GM23248 (cell line): ENCODE measurements at regions not wholly inside any gene's neighbourhood (a gene's known extent, or its start where the extent isn't known, plus 50 kb on each side); places are given as distances from the start of the nearest gene placed in this dataset.

Source experiments
- DNase-seq: peaks from one replicate; pipeline ENCODE4 v3.0.0-alpha.2; 2015
- H2AFZ ChIP-seq: fragments of 200-600 bp; sonication (generic); 2 replicates; pipeline ENCODE4 v1.6.1; 2016; ENCODE audit warnings: antibody characterized with exemption
- H3F3A ChIP-seq: fragments of 200-600 bp; sonication (generic); 2 replicates; pipeline ENCODE4 v1.6.1; 2016; ENCODE audit warnings: mild to moderate bottlenecking, antibody characterized with exemption, mixed run types; ENCODE audit not compliant: insufficient read depth
- H3K27ac ChIP-seq: fragments of 200-600 bp; sonication (generic); 2 replicates; pipeline ENCODE4 v1.5.1; 2016; ENCODE audit warnings: mild to moderate bottlenecking
- H3K27me3 ChIP-seq: fragments of 200-600 bp; sonication (generic); replicated peaks from 2 replicates; pipeline ENCODE4 v1.6.1; 2016; ENCODE audit warnings: mild to moderate bottlenecking; ENCODE audit not compliant: insufficient read depth
- H3K36me3 ChIP-seq: fragments of 200-600 bp; sonication (generic); 2 replicates; pipeline ENCODE4 v1.6.1; 2016; ENCODE audit warnings: low read depth, mild to moderate bottlenecking
- H3K4me1 ChIP-seq: fragments of 200-600 bp; sonication (generic); 2 replicates; pipeline ENCODE4 v1.6.1; 2016; ENCODE audit warnings: mild to moderate bottlenecking; ENCODE audit not compliant: insufficient read depth
- H3K4me2 ChIP-seq: fragments of 200-600 bp; sonication (generic); one replicate; pipeline ENCODE4 v1.6.1; 2016; ENCODE audit warnings: mild to moderate bottlenecking; ENCODE audit not compliant: unreplicated experiment
- H3K4me3 ChIP-seq: fragments of 200-600 bp; sonication (generic); 2 replicates; pipeline ENCODE4 v1.5.1; 2016; ENCODE audit warnings: mild to moderate bottlenecking
- H3K79me2 ChIP-seq: fragments of 200-600 bp; sonication (generic); 2 replicates; pipeline ENCODE4 v1.6.1; 2016; ENCODE audit warnings: mild to moderate bottlenecking; ENCODE audit not compliant: insufficient read depth
- H3K9ac ChIP-seq: fragments of 200-600 bp; sonication (generic); 2 replicates; pipeline ENCODE4 v1.6.1; 2016; ENCODE audit warnings: mild to moderate bottlenecking
- H3K9me2 ChIP-seq: fragments of 200-600 bp; sonication (generic); 2 replicates; pipeline ENCODE4 v1.6.1; 2016; ENCODE audit warnings: mixed run types, mild to moderate bottlenecking, moderate library complexity; ENCODE audit not compliant: insufficient read depth
- H3K9me3 ChIP-seq: fragments of 200-600 bp; sonication (generic); one replicate; pipeline ENCODE4 v1.6.1; 2017; ENCODE audit warnings: low read depth
- H4K20me1 ChIP-seq: fragments of 200-600 bp; sonication (generic); 2 replicates; pipeline ENCODE4 v1.6.0; 2016; ENCODE audit not compliant: insufficient read depth
- EZH2 ChIP-seq: fragments of 200-600 bp; sonication (generic); IDR thresholded peaks from 2 replicates; pipeline ENCODE4 v1.6.1; 2018; ENCODE audit warnings: antibody characterized with exemption, mild to moderate bottlenecking; ENCODE audit not compliant: insufficient read depth, poor library complexity, severe bottlenecking
- EZH2phosphoT487 ChIP-seq: fragments of 200-600 bp; sonication (generic); IDR thresholded peaks from 2 replicates; pipeline ENCODE4 v1.6.1; 2018; ENCODE audit warnings: antibody characterized with exemption, moderate library complexity, mild to moderate bottlenecking, low read depth; ENCODE audit not compliant: insufficient read depth
- WGBS, 2 experiments: methylation state at CpG; one replicate each; pipeline ENCODE4 v1.1.6; 2015 to 2017; ENCODE audit warnings: low lambda C conversion rate in 2 of 2, low coverage in 1 of 2; ENCODE audit errors: missing lambda C conversion rate in 2 of 2; 5-methylcytosine and 5-hydroxymethylcytosine counted together
- in situ Hi-C: fragments of 300-500 bp; cut with MboI; formaldehyde crosslinking; loops from 2 replicates; pipeline ENCODE4 v1.15.0; 2020

DNA sequence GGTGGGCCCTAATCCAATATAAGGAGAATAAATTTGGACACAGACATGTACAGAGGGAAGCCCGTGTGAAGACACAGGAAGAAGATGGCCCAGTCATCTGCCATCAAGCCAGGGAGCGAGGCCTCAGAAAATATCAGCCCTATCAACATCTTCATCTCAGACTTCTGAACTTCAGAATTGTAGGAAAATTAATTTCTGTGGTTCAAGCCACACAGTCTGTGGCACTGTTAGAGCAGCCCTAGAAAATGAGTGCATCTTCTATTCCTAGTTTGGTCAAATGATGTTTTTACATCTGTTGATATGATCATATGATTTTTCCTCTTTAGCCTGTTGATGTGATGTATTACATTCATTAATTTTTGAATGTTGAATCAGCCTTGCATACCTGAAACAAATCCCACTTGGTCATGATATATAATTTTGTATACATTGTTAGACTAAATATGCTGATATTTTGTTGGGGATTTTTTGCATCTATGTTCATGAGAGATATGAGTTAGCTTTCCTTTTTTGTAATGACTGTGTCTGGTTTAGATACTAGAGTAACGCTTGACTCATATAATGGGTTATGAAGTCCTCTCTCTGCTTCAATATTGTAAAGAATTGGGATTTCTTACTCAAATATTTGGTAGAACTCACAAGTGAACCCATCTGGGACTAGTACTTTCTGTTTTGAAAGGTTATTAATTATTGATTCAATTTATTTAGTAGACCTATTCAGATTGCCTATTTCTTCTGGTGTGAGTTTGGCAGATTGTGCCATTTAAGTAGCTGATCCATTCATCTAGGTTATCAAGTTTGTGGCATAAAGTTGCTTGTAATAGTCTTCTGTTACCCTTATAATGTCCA is 451.4 kb downstream of the EIPR1 start:
- H3K79me2 ChIP-seq: no peaks in the 10 kb centered on the region
- in situ Hi-C loops: no loop called here
- 13 to 21% methylated on average over 3 of the region's 3 CpGs for WGBS, 2 experiments

DNA sequence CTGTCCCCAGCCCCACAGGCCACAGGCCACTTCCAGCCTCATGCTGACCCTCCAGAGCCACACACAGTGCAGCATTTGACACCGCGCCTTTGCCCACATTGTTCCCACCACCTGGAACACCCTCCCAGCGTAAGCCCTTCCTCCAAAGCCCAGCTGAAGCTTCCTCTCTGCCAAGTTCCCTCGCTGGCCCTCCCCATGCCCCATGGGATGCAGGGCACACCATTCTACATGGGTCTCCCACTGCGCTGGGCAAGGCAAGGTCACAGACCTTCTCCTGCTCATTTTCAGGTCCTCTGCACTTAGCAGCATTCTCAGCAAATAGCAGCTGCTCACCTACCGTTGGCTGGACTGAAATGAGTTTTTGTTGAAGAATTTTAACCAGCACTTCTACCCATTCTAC is 455.5 kb downstream of the EIPR1 start:
- Histone ChIP-seq H3K9me3 (no peaks in the 10 kb centered on the region), H3K36me3 (no peaks in the 10 kb centered on the region), H3K4me1 (no peaks in the 10 kb centered on the region), H3K27ac (no peak overlapping the region), H3K27me3 (no peaks in the 10 kb centered on the region), H2AFZ (no peak overlapping the region), H3K79me2 (no peaks in the 10 kb centered on the region), H3K4me3 (no peak overlapping the region), H3F3A (no peaks in the 10 kb centered on the region), H3K4me2 (no peak overlapping the region), H3K9me2 (no peaks in the 10 kb centered on the region), H4K20me1 (no peaks in the 10 kb centered on the region), H3K9ac (no peak overlapping the region)
- in situ Hi-C loops: no loop called here
- TF ChIP-seq EZH2: no peak
- no peak for TF ChIP-seq EZH2phosphoT487
- 37% methylated on average over 6 of the region's 6 CpGs for WGBS, 2 experiments
- DNase-seq: no peak

More for the DNA sequence above, 451.4 kb downstream of the EIPR1 start:
- Histone ChIP-seq H3K4me3 (no peak overlapping the region), H3K27ac (no peak overlapping the region), H3K4me1 (no peaks in the 10 kb centered on the region), H2AFZ (no peak overlapping the region), H3K9ac (no peak overlapping the region), H3K9me3 (no peaks in the 10 kb centered on the region), H3K36me3 (no peaks in the 10 kb centered on the region), H4K20me1 (no peaks in the 10 kb centered on the region), H3F3A (no peaks in the 10 kb centered on the region), H3K9me2 (no peaks in the 10 kb centered on the region), H3K4me2 (no peak overlapping the region), H3K27me3 (no peaks in the 10 kb centered on the region)
- no peak for TF ChIP-seq EZH2phosphoT487
- TF ChIP-seq EZH2: no peak
- DNase-seq: no peak

DNA sequence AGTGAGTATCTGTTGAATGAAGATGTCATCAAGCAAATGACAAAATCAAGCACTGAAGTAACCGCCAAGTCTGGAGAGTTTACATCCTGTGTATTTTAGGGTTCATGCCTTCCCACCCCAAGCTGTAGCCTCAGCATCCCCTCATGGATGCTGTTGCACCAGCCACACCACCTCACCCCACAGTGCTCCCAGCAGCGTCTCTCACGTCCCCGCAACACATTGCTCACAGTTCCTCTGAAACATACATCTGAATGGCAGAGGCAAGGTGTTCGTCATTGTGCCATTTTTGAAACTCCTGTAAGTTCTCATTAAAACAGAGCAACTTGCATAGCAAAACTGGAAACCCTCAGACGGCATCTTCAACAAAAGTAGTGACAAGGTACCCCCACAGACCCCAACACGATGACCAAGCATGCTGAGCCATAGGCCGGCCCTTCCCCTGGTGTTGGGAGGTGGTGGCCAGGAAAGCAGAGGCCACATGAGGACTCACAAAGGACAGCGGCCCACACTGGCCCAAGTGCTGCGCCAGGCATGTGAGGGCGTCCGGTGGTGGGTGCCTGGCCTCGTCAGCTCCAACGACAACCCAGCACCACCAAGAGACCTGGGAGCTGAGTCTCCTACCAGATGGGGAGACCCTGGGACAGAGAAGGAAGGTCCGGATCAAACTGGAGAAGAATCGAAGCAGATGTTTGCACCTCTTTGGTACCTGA is 456.5 kb downstream of the EIPR1 start:
- H3K4me3 ChIP-seq: no peak overlapping the region
- no peaks in the 10 kb centered on the region for H3F3A ChIP-seq
- no peak overlapping the region for H3K9ac ChIP-seq
- DNase-seq: no peak
- WGBS, 2 experiments: 54% methylated on average over 16 of the region's 16 CpGs
- TF ChIP-seq EZH2phosphoT487: no peak
- TF ChIP-seq EZH2: no peak
- no peak overlapping the region for H2AFZ ChIP-seq
- in situ Hi-C loops: no loop called here
- H3K9me2 ChIP-seq: no peaks in the 10 kb centered on the region
- no peaks in the 10 kb centered on the region for H3K27me3 ChIP-seq
- H3K4me2 ChIP-seq: no peak overlapping the region
- no peaks in the 10 kb centered on the region for H3K4me1 ChIP-seq
- H3K36me3 ChIP-seq: no peaks in the 10 kb centered on the region
- H3K9me3 ChIP-seq: no peaks in the 10 kb centered on the region
- no peaks in the 10 kb centered on the region for H3K79me2 ChIP-seq
- no peak overlapping the region for H3K27ac ChIP-seq
- no peaks in the 10 kb centered on the region for H4K20me1 ChIP-seq

DNA sequence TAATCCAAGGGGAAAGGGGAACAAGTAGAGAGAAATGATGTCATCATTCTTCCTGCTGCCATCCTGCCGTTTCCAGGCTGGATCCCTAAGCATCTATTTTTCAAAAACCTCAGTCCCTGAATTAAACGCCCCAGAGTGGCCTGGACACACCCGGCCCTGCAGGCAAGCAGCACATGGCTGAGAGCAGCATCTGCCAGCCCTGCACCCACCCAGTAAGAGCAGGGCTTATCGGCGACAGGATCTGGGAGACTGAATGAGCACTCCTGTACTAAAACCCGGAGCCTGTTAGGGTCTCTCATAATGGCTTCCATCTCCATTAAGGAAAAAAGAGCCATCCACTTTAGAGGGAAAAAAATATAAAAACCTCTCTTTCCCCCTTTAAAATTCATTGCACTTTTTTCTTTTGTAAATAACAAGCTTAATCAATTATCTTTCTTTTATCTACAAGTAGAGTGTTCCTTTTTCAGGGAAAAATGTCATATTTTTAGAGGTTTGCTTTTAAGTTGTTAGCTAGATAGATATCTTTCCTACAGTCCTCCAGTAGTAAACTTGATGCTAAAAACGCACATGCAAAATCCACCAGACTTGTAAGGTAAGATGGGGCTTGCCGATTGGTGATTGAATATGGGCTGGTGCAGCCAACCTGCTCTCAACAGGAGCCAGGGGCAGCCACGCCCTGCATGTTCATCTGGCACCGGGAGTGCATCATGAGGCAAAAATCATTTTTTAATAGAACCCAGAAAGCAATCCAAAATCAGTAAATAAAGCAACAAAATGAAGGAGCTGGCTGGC is 457.8 kb downstream of the EIPR1 start:
- Histone ChIP-seq H3K9me2 (no peaks in the 10 kb centered on the region), H3K36me3 (no peaks in the 10 kb centered on the region), H3K4me3 (no peak overlapping the region), H3K4me2 (no peak overlapping the region), H3K27me3 (no peaks in the 10 kb centered on the region), H3K9ac (no peak overlapping the region), H3F3A (no peaks in the 10 kb centered on the region), H3K9me3 (peaks cover 3% of the 10 kb centered on the region), H4K20me1 (no peaks in the 10 kb centered on the region), H3K27ac (no peak overlapping the region), H2AFZ (no peak overlapping the region), H3K79me2 (no peaks in the 10 kb centered on the region), H3K4me1 (no peaks in the 10 kb centered on the region)
- 8 to 9% methylated on average over 10 of the region's 10 CpGs for WGBS, 2 experiments
- no peak for DNase-seq
- in situ Hi-C loops: no loop called here
- no peak for TF ChIP-seq EZH2
- no peak for TF ChIP-seq EZH2phosphoT487
